GM19455 (cell line): ENCODE measurements at regions not wholly inside any gene's neighbourhood (a gene's known extent, or its start where the extent isn't known, plus 50 kb on each side); places are given as distances from the start of the nearest gene placed in this dataset.

Experiments
- ATAC-seq: cut with Tn5 transposase; IDR thresholded peaks from one replicate; pipeline ENCODE4 v1.9.1; 2021; ENCODE audit not compliant: unreplicated experiment

GRCh38 chr10:29021591-29021990, 267.3 kb upstream of the LYZL1 start:
- no peak for ATAC-seq

- no peak for ATAC-seq
Observed at GRCh38 chr10:29022513-29022912, 266.4 kb upstream of the LYZL1 start.

GRCh38 chr10:29023678-29024077, 265.2 kb upstream of the LYZL1 start:
- no peak for ATAC-seq

GRCh38 chr10:29026065-29026797, 262.6 kb upstream of the LYZL1 start:
- ATAC-seq = no peak

- ATAC-seq = no peak
Observed at GRCh38 chr10:29026802-29027580, 261.9 kb upstream of the LYZL1 start.

DNA sequence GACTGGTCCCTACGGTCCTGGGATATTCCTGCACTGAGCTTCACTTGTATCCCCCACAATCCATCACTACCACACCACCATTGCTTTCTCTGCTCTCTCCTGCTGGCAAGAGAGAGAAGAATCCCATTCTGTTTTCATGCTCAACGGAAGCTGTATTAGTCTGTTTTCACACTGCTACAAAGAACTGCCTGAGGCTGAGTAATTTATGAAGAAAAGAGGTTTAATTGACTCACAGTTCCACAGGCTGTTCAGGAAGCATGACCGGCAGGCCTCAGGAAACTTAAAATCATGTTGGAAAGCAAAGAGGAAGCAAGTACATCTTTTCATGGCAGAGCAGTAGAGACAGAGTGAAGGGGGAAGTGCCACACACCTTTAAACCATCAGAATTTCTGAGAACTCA, 260.4 kb upstream of the LYZL1 start:
- no peak for ATAC-seq

- ATAC-seq = no peak
Observed at GRCh38 chr10:29030900-29031299, 258.0 kb upstream of the LYZL1 start.

GRCh38 chr10:29032169-29032568, 256.7 kb upstream of the LYZL1 start:
- ATAC-seq = no peak

DNA sequence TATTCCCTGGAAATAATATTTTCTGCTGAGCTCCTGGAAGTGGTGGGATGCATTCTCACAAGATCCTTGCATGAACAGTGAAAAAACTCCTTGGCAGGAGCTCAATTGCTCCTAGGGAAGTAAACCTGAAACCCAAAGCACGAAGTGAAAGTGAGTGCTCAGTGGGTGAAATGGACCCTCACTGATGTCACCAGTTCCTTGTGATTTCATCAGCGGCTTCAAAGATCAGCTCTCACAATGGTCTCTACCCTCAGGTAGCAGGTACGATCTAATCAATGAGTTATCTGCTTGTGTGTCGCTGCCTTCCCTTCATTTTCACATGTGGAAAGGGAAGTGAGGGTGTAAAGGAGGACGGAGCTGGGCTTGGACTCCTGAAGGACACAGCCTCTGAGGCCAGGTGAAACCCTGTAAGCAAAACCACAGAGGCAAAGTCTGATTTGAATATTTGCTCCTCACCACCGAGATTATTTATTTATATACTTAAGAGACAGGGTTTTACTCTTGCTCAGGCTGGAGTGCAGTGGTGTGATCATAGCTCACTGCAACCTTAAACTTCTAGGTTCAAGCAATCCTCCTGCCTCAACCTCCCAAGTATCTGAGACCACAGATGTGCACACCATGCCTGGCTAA, 255.4 kb upstream of the LYZL1 start:
- peak; percentile 74 for ATAC-seq

- no peak for ATAC-seq
Observed at GRCh38 chr10:29034592-29034991, 254.3 kb upstream of the LYZL1 start.

DNA sequence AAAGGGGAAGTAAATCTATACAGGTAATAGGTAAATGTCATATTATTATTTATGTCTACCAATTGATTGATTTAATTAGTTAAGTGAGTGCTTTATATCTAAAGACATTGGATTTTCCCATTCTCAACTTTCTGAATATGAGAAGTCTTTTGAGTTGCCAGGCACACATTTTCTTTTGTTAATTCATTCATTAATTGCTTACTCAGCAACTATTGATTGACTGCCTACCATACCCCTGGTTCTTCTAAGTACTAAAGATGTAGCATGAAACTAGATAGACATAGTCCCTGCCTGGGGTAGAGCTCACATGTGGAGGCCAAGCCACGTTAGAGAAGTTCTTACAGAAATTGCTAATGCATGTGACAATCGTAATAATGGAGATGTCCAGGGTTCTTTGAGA, 253.1 kb upstream of the LYZL1 start:
- no peak for ATAC-seq

DNA sequence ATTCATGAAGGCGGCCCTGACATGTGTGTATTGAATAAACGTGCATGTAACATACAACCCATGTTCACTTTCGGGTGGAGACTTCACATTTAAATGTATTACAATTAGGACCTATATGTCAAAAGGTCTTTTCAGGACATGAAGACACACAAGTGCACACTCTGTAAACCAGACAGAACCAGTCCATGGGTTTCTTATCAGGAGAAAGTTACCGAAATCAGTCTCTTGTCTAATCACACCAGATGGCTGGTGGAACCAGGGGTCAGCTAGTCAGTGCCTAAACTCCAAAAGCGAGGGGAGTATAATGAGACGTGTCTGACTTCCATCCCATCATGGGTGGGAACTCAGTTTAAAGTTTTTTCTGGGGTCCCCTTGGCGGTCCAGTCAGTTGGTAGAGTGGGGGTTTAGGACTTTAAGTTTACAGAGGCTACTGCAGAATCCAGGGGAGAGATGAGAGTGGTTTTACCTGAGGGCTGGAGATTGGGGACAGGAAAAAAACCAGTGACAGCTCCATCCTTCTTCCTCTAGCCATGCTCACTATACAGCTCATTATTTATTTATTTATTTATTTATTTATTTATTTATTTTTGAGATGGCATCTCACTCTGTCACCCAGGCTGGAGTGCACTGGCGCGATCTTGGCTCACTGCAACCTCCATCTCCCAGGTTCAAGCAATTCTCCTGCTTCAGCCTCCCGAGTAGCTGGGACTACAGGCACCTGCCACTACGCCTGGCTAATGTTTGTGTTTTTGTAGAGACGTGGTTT, 251.3 kb upstream of the LYZL1 start:
- no peak for ATAC-seq

GRCh38 chr10:29039091-29039490, 249.8 kb upstream of the LYZL1 start:
- no peak for ATAC-seq

DNA sequence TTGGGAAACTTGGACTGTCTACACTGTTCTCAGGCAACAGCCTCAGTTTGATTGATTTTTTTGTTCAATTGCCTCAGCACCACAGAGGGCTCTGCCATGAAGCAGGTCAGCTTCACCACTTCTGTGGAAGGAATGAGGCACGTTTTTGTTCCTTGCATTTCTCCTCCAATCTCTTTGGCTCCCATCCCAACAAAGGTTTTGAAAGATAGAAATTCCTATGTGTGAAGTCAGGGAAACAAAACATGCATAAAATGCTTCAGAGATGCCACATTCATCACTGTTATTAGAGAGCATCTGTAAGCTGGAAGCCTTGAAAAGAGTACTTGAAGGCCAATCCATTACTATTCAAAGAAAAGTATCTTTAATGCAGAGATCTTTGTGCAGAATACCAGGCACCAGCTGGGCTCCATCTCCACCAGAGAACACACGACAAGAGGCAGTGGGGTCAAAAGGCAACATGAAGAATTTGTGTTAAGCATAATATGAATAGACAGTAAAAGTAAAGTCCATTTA, 249.1 kb upstream of the LYZL1 start:
- no peak for ATAC-seq

DNA sequence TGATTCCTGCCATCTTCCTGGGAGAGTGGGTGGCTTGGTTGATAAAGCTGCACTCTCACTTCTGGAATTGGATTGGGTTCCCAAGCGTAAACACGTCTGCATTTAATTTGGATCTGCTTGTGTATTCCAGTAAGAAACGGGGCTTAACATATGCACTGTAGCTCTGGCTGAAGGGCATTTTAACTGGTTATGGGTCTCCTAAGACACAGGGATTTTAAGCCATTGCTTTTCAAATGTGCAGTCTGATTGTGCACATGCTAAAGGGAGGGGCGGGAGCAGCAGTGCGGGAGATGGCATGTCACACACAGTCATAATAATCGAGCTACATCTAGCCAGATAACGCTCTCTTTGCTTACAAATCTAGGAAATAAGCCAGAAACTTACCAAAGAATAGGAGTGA, 247.3 kb upstream of the LYZL1 start:
- ATAC-seq = no peak

DNA sequence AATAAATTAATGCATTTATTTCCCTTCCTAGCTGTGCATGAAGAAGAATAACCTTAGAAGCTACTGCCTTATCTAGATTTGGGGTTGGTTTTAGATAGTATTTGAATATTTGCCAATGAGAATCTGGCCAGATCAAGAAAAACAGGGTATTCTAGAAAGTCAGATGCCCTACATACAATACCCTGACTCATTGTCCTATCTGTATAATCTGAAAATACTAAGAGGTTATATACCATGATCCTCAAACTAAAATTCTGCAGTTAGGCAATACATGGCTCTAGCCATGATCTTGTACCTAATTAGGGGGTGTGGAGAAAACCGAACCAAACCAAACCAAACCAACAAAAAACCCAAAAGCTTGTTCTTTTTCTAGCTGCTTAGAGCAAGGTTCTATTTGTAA, 240.4 kb upstream of the LYZL1 start:
- ATAC-seq = no peak

GRCh38 chr10:29050081-29050480, 238.8 kb upstream of the LYZL1 start:
- ATAC-seq = no peak

GRCh38 chr10:29055101-29055500, 233.8 kb upstream of the LYZL1 start:
- ATAC-seq = no peak

DNA sequence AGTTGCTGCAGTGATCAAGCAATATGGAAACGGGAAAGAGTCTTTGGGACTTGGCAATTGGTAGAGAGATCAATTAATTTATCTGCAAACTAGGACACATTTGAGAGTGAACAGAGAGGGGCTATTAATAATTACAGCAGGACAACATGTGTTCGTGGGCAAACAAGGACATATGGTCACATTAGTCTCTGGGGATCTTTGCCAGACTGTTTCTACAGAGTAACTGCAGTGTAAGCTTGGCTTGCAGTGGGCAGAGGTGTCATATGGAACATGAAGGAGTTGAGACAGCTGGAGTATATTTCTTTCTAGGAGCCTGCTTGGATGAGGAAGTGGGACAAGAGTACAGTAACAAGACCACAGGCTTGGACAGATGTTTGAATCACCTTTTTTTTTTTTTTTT, 232.1 kb upstream of the LYZL1 start:
- no peak for ATAC-seq

- ATAC-seq = no peak
Observed at GRCh38 chr10:29057822-29058331, 231.0 kb upstream of the LYZL1 start.
